Hepatocyte (in vitro differentiated cells): ENCODE measurements at regions not wholly inside any gene's neighbourhood (a gene's known extent, or its start where the extent isn't known, plus 50 kb on each side); places are given as distances from the start of the nearest gene placed in this dataset.

Source experiments
- DNase-seq: peaks from one replicate; pipeline ENCODE4 v3.0.0-alpha.2; 2016; ENCODE audit warnings: low spot score
- H2AFZ ChIP-seq: fragments of 200-600 bp; sonication (generic); 2 replicates; pipeline ENCODE4 v1.6.0; 2016; ENCODE audit warnings: antibody characterized with exemption, mild to moderate bottlenecking
- H3K27ac ChIP-seq: fragments of 200-600 bp; sonication (generic); 2 replicates; pipeline ENCODE4 v1.5.1; 2016; ENCODE audit warnings: mild to moderate bottlenecking
- H3K27me3 ChIP-seq: fragments of 200-600 bp; sonication (generic); 2 replicates; pipeline ENCODE4 v1.6.1; 2016
- H3K36me3 ChIP-seq: fragments of 200-600 bp; sonication (generic); replicated peaks from 2 replicates; pipeline ENCODE4 v1.5.1; 2016; ENCODE audit warnings: low read depth; ENCODE audit not compliant: insufficient read depth
- H3K4me1 ChIP-seq: fragments of 200-600 bp; sonication (generic); 2 replicates; pipeline ENCODE4 v1.5.1; 2016; ENCODE audit warnings: mild to moderate bottlenecking, moderate library complexity; ENCODE audit not compliant: insufficient read depth
- H3K4me2 ChIP-seq: fragments of 200-600 bp; sonication (generic); 2 replicates; pipeline ENCODE4 v1.6.0; 2016
- H3K4me3 ChIP-seq: fragments of 200-600 bp; sonication (generic); 2 replicates; pipeline ENCODE4 v1.5.1; 2016; ENCODE audit warnings: mild to moderate bottlenecking
- H3K79me2 ChIP-seq: fragments of 200-600 bp; sonication (generic); 2 replicates; pipeline ENCODE4 v1.6.0; 2017; ENCODE audit warnings: mild to moderate bottlenecking
- H3K9me2 ChIP-seq: fragments of 200-600 bp; sonication (generic); replicated peaks from 2 replicates; pipeline ENCODE4 v1.6.0; 2017; ENCODE audit warnings: mild to moderate bottlenecking; ENCODE audit not compliant: insufficient read depth
- H3K9me3 ChIP-seq: fragments of 200-600 bp; sonication (generic); 2 replicates; pipeline ENCODE4 v1.5.1; 2016; ENCODE audit warnings: low read depth, mild to moderate bottlenecking
- H4K20me1 ChIP-seq: fragments of 200-600 bp; sonication (generic); 2 replicates; pipeline ENCODE4 v1.6.0; 2016; ENCODE audit warnings: mild to moderate bottlenecking; ENCODE audit not compliant: insufficient read depth, poor library complexity, severe bottlenecking
- CTCF ChIP-seq: fragments of 200-600 bp; sonication (generic); IDR thresholded peaks from 2 replicates; pipeline ENCODE4 v1.5.1; 2016; ENCODE audit warnings: antibody characterized with exemption, mild to moderate bottlenecking; ENCODE audit not compliant: poor library complexity
- EZH2 ChIP-seq: fragments of 200-600 bp; sonication (generic); IDR thresholded peaks from 2 replicates; pipeline ENCODE4 v1.6.1; 2016; ENCODE audit warnings: antibody characterized with exemption, mild to moderate bottlenecking, borderline replicate concordance
- EZH2phosphoT487 ChIP-seq: fragments of 200-600 bp; sonication (generic); IDR thresholded peaks from one replicate; pipeline ENCODE4 v1.6.1; 2018; ENCODE audit warnings: antibody characterized with exemption, mild to moderate bottlenecking, low read depth, moderate library complexity; ENCODE audit not compliant: unreplicated experiment, severe bottlenecking
- WGBS: methylation state at CpG from one replicate; pipeline ENCODE4 v1.1.6; 2016; ENCODE audit warnings: low lambda C conversion rate; ENCODE audit errors: missing lambda C conversion rate; 5-methylcytosine and 5-hydroxymethylcytosine counted together

- H3K27ac ChIP-seq = no peak overlapping the region
- H3K4me3 ChIP-seq = no peak overlapping the region
- H3K4me2 ChIP-seq = no peak overlapping the region
- H3K9me3 ChIP-seq = no peaks in the 10 kb centered on the region
- H3K4me1 ChIP-seq = no peaks in the 10 kb centered on the region
- H3K36me3 ChIP-seq = no peaks in the 10 kb centered on the region
- H3K27me3 ChIP-seq = no peaks in the 10 kb centered on the region
- 43% methylated on average over 5 of the region's 5 CpGs for WGBS
- no peak for TF ChIP-seq CTCF
- TF ChIP-seq EZH2phosphoT487 = no peak
- no peak for TF ChIP-seq EZH2
- no peak for DNase-seq
- no peaks in the 10 kb centered on the region for H4K20me1 ChIP-seq
- no peaks in the 10 kb centered on the region for H3K9me2 ChIP-seq
- H3K79me2 ChIP-seq = no peaks in the 10 kb centered on the region
- no peak overlapping the region for H2AFZ ChIP-seq
Observed at GRCh38 chr3:160162440-160162839, 62.8 kb upstream of the C3orf80 start.

- H3K79me2 ChIP-seq = no peaks in the 10 kb centered on the region
- no peak overlapping the region for H2AFZ ChIP-seq
- no peaks in the 10 kb centered on the region for H4K20me1 ChIP-seq
- TF ChIP-seq EZH2phosphoT487 (no peak), CTCF (peak; percentile 63)
- DNase-seq = peak; percentile 42
- no peaks in the 10 kb centered on the region for H3K4me1 ChIP-seq
- H3K4me3 ChIP-seq = no peak overlapping the region
- H3K9me2 ChIP-seq = no peaks in the 10 kb centered on the region
- no peaks in the 10 kb centered on the region for H3K27me3 ChIP-seq
- H3K4me2 ChIP-seq = no peak overlapping the region
- H3K27ac ChIP-seq = no peak overlapping the region
- no peaks in the 10 kb centered on the region for H3K36me3 ChIP-seq
- H3K9me3 ChIP-seq = no peaks in the 10 kb centered on the region
Observed at GRCh38 chr3:160163229-160163878, 61.9 kb upstream of the C3orf80 start.

GRCh38 chr3:160168246-160168645 is 57.0 kb upstream of the C3orf80 start:
- Histone ChIP-seq H2AFZ (no peak overlapping the region), H3K27me3 (no peaks in the 10 kb centered on the region), H3K36me3 (no peaks in the 10 kb centered on the region), H3K9me2 (no peaks in the 10 kb centered on the region), H3K4me2 (no peak overlapping the region), H3K4me1 (no peaks in the 10 kb centered on the region), H3K79me2 (no peaks in the 10 kb centered on the region), H4K20me1 (no peaks in the 10 kb centered on the region), H3K4me3 (no peak overlapping the region), H3K27ac (no peak overlapping the region), H3K9me3 (no peaks in the 10 kb centered on the region)
- 58% methylated on average over 2 of the region's 2 CpGs for WGBS
- no peak for DNase-seq
- TF ChIP-seq EZH2phosphoT487 = no peak
- TF ChIP-seq EZH2 = no peak
- no peak for TF ChIP-seq CTCF
